Fibroblast of the conjunctiva (primary cell): ENCODE measurements at regions not wholly inside any gene's neighbourhood (a gene's known extent, or its start where the extent isn't known, plus 50 kb on each side); places are given as distances from the start of the nearest gene placed in this dataset.

Experiments used
- DNase-seq: peaks from one replicate; pipeline ENCODE4 v3.0.0-alpha.2; 2010; ENCODE audit warnings: low read depth

DNA sequence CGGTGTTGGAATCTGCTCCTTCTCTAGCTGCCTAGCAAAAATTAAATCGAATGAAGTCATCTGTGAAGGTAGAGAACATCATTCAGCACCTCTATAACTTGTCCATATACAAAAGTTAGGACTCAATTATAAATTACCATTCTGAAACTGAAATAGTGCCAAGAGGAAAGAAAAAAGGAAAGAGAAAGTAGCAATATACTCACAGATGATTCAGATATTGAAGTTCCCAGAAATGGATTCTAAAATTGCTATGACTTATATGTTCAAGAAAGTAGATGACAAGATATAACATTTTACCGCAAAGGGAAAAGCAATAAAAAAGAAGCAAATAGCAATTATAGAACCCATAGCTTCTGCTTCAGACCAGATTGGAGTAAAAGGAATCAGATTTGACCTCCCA is 333.6 kb upstream of the GYPC start:
- no peak for DNase-seq

DNA sequence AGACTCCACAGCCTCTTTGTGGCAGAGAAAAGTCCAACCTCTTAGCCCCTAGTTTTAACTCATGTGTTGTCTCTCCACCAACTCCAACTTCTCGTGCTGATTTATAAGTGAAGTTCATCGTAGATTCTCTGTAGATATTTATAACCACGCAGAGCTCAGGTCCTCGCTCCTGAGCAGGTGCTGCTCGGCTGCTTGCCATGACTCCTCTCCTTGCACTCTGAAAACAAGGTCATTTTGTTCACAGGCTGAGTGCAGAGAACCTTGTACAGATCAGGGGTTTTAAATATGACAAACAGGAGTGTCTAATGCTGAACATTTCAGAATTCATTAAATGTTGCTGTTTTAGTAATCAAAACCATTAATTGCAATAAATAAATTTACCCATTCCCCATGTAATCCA is 330.8 kb upstream of the GYPC start:
- no peak for DNase-seq

DNA sequence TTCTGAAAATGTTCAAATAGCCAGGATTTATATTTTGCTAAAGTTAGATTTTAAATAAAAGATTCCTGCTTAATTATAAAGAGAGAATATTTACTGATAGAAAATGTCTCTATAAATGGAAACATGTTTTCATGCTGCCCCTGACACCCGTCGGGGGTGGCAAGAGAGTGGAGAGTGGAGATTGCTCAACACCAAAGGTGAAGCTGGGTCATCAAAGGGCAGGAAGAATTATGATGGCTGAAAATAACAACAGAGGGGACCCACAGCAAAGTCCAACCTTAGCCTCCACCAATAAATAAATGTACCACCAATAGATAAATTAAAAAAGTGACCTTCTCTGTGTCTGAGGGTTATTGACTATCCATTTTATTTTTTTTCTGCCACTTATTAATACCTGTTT is 326.8 kb upstream of the GYPC start:
- DNase-seq = no peak

DNA sequence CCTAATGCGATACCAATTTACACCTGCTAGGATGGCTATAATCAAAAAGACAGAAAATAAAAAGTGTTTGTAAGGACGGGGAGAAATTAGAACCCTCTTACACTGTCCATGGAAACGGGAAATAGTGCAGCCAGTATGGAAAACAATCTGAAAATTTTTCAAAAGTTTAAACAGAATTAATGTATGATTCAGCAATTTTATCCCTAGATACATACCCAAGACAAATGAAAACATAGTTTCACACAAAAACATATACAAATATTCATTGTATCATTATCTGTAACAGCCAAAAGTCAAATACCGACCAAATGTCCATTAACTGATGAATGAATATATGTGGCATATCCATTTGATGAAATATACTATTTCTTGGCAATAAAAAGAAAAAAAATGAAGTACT is 313.5 kb upstream of the GYPC start:
- DNase-seq = no peak

DNA sequence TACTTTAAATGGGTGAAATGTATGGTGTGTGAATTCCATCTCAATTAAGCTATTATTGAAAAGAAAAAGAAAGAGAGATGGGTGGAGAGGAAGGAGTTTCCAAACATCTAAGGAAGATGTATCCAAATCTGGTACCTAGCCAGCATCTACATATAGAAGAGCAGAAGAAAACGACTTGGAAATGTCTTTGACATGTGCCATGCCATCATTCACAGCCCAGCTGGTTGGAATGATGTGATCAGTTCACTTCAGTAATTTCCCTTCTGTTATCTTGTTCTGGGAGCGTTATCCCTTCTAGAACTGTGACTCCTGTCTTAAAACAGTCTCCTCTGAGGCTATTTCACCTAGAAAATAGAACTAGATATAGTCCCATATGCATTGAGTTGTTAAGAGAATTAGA is 312.8 kb upstream of the GYPC start:
- no peak for DNase-seq

DNA sequence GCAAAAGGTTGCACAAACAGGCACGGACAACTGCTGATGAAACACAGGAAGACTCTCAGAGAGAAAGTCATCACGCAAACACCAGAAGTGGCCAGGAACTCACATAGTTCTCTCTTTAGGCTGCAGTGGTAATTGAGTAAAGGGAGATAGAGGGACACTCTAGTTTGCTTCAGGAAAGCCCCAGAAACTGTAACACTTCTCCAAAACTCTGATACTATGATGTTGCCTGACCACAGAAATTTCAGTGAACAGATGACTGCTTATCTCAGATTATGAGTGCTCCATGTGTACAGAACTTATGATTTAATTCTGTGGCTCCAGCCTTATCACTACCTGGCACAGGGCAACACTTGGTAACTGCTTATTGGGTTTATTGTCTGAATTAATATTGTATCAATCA is 311.5 kb upstream of the GYPC start:
- no peak for DNase-seq

DNA sequence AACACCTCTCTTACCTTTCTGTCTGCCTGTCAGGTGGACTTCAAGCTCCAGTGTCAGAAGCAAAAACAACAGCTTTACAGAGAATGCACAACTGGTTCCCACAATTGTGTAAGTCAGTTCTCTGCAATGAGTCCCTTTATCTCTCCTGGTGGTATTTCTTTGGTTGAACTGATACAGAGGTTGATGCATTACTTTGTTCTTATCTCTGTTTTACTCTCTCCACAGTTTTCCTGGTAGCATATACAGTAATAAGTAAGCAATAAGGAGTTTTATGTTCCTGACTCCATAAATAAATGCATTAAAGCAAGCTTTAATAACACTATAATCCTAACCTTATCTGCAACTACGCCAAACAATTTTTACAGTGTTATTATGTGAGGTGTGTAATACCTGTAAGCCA is 310.3 kb upstream of the GYPC start:
- no peak for DNase-seq

DNA sequence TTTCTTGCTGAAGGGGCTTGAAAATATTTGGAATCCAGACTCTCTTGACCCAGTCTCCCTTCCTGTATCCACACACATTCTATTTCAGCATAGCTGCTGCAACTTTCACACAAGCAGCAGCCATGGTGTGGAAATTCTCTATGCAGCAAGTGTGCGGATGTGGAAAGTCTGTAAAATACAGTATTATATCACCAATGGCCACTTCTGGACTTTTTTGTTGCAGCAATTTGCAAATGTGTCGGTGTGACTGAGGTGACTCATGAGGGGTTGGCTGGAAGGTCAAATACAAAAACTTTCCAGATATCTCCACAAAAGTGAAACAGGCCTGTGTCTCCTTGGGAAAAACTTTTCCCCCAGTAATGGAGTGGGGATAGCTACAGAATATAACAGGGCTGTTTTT is 299.3 kb upstream of the GYPC start:
- DNase-seq = no peak

DNA sequence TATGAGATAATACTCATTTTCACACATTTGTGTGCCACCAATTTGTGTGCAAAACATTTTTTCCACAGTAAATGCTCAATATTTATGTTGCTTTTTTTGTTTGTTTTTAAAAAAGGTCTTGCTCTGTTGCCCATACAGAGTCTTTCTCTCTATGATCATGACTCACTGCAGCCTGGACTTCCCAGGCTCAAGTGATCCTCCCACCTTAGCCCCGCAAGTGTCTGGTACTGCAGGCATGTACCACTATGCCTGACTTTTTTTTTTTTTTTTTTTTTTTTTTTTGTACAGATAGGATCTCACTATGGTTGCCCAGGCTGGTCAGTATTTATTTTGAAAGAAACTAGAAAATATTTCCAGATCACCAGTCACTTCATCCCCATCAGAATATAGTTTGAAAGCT is 297.8 kb upstream of the GYPC start:
- no peak for DNase-seq

DNA sequence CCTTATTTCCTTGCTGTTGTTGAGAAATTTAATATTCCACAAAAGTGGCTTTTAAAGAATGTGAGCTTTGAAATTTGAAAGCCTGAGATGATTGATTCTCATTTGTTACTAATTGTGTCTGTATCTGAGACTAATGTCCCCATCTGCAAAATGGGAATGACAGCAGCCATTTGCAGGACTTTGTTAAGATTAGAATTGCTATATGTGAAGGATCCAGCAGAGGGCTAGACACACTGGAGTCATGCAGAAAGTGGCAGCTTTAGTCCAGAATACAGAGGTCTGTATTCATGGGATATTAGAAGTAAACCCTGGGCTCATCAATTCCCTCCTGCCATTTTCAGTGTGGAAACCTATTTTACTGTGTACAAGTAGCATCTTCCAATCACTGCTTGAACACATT is 296.5 kb upstream of the GYPC start:
- no peak for DNase-seq

DNA sequence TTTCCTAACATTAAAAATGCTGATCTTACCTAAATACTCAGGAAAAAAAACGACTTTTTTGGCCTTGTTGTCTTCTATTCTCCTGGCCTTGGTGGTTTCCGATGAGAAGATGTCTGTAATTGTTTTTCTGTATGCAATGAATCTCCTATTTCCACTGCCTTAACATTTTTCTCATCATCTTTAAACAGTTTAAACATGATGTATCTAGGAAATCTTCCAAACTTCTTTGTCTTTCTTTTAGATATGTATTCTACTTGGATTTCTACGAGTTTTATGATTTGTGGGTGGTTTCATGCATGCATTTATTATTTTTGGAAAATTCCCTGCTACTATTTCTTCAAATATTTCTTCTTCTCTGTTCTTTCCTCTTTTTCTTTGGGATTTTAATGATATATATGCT is 288.6 kb upstream of the GYPC start:
- no peak for DNase-seq

DNA sequence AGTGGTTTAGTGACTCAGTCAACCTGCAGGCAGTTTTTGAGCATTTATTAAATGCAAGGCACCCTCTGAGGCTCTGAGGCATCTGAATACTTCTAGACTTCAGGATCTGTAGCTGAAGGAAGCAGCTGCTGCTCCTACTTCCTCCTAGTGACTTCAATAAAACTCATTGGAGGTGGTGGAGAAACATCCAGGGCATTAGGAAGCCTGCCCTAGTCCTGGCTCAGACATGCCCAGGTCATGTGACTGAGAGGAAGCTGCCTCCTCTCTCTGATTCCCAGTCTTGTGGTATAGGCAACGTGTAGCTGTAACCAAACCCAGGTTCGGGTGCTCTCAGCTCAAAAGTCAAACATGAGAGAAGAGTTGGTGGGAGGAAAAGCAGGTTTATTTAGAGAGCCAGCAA is 287.2 kb upstream of the GYPC start:
- DNase-seq = no peak

DNA sequence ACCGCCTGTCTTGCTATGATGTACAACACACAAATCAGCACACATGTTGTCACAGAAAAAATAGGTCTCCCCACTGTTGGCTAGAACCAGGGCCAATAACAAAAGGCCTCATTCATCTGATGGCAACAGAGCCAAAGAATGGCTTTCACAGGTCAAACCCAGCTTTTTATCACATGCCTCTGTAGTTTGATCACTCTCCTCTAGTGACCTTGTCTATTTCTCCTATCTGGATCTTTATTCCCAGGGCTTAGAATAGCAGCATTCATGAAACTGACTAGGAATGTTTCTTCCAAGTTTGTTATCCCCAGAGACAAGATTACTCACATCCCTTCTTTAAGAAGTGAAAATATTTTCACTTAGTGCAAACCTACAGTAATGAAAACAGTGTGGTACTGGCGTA is 285.8 kb upstream of the GYPC start:
- DNase-seq = no peak

DNA sequence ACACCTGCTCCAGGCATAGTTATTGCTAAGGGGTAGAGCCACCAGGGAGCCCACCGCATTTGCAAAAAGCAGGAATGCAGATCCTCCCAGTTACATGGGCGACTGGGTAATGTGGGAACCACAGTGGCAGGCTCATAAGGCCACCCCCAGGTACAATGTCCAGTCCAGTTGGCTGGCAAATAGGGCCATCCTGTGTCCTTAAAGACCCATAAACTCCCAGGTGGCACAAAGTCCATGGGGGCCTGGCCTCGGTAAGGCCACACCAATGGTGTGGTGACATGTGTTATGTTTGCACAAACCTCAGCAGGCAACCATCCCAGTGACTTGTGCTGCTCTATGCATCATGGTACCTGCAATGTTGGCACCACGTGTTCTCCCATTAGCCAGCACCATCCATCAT is 283.6 kb upstream of the GYPC start:
- DNase-seq = no peak

DNA sequence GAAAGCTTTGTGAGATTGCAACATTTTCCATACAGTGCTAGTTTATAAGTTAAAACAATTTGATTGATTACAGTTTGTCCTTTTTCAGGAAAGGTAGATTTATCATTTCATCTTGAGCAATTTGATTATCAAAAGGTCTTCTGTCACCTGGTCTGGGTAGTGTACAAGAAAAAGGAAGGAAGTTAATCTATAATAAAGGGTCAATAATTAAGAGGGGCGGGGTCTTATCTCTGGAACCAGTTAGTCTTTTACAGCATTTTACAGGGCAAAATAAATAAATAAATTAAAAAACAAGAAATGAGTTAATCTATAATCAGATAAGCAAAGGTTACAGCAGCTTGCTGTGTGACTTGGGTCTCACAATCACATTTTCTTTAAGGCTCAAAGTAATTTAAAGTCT is 277.8 kb upstream of the GYPC start:
- DNase-seq = no peak

DNA sequence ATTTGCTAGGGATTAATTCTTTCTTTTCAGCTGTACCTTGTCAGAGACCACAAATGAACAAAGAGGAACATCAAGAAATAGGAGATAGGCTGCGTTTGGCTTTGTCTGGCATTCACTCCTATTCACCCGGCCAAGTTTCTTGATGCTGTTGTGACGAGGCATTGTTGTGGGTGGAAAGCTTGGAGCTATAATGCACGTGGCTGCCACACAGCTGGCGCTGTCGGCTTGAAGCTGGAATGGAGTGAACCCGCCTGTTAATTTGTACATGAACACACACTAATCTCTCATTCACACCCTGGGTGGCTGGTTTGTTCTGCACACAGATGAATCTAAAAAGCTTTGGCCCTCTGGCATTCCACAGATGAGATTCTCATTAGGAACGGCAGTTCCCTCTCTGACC is 274.9 kb upstream of the GYPC start:
- no peak for DNase-seq

DNA sequence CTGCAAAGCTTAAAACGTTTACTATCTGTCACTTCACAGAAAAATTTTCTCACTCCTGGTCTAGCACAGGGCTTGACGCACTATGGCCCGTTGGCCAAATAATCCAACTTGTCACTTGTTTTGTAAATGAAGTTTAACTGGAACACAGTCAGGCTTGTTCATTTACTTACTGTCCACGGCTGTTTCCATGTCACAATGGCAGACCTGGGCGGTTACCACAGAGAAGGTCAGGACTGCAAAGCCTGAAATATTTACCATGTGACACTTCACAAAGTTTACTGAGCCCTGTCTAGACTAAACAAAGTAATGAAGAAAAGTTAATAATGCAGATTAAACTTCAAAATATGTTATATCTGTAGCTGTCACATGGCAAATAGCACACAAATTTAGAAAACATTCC is 273.0 kb upstream of the GYPC start:
- DNase-seq = no peak

DNA sequence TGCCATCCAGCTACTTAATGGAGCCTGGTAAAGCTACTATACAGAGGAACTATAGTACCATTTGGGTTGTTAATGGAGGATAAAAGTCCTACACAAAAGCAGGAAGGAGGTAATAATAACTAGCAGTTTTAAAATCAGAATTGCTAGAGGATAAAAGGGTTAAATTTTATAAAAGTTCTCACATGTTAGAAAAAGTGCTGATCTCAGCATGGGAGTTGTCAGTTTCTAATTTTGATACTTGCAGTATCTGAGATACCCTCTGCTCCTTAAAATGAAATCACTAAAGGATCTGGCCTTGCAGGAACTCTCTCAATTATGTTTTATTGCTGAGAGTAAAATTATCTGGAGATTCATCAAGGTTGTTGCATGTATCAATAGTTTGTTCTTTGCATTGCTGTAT is 272.2 kb upstream of the GYPC start:
- no peak for DNase-seq

DNA sequence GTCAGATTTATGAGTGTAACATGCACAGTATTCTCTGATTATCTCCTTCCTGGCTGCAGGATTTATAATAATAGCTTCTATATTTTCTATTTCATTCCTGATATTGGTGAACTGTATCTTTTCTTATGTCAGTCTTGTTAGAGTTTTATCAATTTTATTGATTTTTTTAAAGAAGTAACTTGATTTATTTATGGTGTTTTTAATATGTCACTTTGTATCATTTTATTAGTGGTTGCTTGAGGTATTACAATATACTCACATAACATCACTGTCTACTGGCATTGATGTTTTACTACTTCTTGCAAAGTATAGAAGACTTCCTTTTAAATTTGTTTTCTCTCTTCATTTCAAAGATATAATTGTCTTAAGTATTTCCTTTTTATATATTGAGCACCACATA is 270.5 kb upstream of the GYPC start:
- DNase-seq = no peak

DNA sequence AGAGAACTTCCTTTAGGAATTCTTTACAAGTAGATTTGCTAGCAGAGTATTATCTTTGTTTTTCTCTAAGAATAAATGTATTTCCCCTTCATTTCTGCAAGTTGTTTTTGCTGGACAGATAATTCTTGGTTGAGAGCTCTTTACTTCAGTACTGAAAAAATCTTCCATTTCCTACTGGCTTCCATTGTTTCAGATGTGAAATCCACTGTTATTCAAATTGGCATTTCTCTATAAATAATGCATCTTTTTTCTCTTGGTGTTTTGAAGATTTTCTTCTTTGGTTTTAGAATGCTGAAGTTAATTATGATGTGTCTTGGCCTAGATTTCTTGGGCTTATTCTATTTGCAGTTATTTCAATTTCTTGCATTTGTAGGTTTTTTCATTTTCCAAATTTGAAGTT is 270.0 kb upstream of the GYPC start:
- DNase-seq = no peak

DNA sequence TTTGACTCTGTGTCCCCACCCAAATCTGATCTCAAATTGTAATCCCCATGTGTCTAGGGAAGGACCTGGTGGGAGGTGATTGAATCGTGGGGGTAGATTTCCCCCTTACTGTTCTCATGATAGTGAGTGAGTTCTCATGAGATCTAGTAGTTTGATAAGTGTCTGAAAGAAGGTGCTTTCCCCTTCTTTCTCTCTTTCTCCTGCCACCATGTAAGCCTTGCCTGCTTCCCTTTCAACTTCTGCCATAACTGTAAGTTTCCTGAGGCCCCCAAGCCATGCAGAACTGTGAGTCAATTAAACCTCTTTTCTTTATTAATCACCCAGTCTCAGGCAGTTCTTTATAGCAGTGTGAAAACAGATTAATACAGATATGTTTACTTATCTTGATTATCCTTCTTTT is 266.5 kb upstream of the GYPC start:
- DNase-seq = no peak

DNA sequence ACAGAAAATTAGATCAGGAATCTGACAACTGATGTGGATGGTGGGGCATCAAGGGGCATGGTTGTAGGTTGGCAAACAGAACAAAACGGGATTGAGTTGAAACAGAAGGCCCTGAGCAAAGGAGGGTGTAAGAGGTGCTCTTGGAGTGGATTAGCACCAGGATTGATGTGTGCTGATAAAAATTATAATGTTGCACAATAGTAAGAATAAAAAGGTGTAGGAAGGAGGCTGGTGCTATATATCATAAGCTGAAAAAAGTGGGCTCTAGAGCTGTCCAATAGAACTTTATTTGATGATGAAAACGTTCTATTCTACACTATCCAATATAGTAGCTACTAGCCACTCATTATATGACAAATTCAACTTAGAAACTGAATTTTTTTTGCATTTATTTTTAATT is 263.1 kb upstream of the GYPC start:
- DNase-seq = no peak

DNA sequence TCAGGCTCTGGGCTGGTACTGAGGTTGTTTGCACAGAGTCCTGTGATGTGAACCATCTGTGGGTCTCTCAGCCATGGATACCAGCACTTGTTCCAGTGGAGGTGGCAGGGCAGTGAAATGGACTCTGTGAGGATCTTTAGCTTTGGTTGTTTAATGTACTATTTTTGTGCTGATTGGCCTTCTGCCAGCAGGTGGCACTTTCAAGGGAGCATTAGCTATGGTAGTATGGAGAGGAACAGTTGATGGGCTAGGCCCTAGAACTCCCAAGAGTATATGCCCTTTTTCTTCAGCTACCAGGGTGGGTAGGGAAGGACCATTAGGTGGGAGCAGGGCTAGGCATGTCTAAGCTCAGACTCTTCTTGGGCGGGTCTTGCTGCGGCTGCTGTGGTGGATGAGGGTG is 257.0 kb upstream of the GYPC start:
- DNase-seq = no peak

DNA sequence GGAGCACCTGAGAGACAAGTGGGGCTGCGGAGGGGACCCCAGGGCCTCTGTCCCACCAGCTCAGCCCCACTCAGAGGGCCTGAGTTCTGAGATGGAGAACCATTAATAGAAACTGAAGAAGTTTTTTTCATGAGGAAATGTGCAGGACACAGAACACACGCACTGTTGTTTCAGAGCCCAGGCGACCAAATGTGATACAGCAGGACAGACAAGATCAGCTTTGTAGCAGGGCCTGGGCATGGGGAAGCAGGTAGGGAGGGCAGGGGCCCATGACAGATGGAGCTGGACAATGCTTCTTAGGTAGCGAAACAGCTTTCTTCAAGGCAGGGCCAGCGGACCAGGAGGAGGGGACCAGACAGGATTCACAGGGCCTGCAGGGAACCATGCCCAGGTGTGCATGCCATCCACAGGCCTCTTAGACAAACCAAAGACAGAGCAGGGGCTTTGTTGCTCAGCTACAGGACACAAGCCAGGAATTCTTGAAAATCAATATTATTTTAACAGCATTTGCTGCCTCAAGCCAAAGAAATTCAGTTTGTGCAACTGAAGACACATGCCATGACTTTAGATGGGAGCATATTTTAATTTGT is 252.8 kb upstream of the GYPC start:
- DNase-seq = no peak

DNA sequence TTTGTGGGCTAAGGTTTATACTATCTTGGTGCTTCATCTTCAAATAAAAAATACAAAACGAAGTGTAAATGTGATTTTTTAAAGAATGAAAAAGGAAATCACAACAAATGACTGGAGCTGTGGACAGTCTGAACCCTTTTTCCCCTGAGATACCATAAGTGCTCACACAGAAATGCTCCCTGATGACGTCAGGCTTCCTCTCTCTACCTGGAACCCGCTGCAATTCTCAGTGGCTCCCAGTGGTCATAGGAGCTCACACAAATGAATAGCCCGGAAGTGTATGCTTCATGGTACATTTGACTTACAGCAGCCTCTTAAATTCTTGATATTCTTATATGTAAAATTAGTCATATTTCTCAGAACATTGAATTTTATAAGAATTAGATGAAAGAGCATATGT is 249.7 kb upstream of the GYPC start:
- DNase-seq = no peak
